ENCODE measurements at regions not wholly inside any gene's neighbourhood (a gene's known extent, or its start where the extent isn't known, plus 50 kb on each side); places are given as distances from the start of the nearest gene placed in this dataset.

DNA sequence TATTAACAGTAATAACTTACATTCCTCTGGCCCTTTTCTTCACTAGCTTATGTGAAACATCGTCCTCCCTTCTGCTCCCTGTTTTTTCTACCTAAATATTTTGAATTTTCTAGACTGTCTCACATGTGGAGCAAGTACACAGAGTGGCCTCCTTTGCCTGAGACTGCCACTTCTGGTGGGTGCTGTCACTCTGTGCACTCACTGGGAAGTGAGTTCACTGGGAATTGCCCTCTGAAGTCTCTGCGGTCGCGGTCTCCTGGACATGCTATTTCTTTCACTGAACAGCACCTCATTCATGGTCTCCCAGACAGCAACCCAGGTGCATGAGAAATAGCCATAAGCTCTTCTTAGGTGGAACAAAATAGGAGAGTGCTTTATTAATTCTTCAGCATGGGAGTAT is 1179.7 kb upstream of the ADGRL3 start (continued):
- TF ChIP-seq ZNF3 (CRISPR knock-in tag; IDR thresholded peaks at IDR 0.05): no peak
- no peak for TF ChIP-seq ZNF280B (CRISPR knock-in tag; IDR thresholded peaks at IDR 0.05; ENCODE audit: borderline replicate concordance)
- no peak for TF ChIP-seq ZFYVE20 (CRISPR knock-in tag; IDR thresholded peaks at IDR 0.05; ENCODE audit: borderline replicate concordance, low read depth)
- no peak for TF ChIP-seq FOXC1 (CRISPR knock-in tag; IDR thresholded peaks at IDR 0.05; ENCODE audit: borderline replicate concordance)
- no peak for TF ChIP-seq ZNF883 (CRISPR knock-in tag; IDR thresholded peaks at IDR 0.05; ENCODE audit: not compliant biosample characterization)
- TF ChIP-seq ZNF326 (CRISPR knock-in tag; IDR thresholded peaks at IDR 0.05; ENCODE audit: borderline replicate concordance): no peak
- TF ChIP-seq NFE2L2 (IDR thresholded peaks at IDR 0.05; ENCODE audit: low read length): no peak
- TF ChIP-seq EP300 (IDR thresholded peaks at IDR 0.05; ENCODE audit: low read depth in 2 of 2, low read length in 2 of 2): no peak
- TF ChIP-seq EP300 (CRISPR knock-in tag; IDR thresholded peaks at IDR 0.05; ENCODE audit: borderline replicate concordance): no peak
- TF ChIP-seq, protein P1, sequence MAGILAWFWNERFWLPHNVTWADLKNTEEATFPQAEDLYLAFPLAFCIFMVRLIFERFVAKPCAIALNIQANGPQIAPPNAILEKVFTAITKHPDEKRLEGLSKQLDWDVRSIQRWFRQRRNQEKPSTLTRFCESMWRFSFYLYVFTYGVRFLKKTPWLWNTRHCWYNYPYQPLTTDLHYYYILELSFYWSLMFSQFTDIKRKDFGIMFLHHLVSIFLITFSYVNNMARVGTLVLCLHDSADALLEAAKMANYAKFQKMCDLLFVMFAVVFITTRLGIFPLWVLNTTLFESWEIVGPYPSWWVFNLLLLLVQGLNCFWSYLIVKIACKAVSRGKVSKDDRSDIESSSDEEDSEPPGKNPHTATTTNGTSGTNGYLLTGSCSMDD (CRISPR knock-in tag; IDR thresholded peaks at IDR 0.05): no peak
- no peak for TF ChIP-seq KAT7 (CRISPR knock-in tag; IDR thresholded peaks at IDR 0.05; ENCODE audit: borderline replicate concordance)
- no peak for TF ChIP-seq PATZ1 (CRISPR knock-in tag; IDR thresholded peaks at IDR 0.05)
